NCI-H2107 treated with DMSO at 0.1 percent for 48 hours (cell line): ENCODE measurements at regions not wholly inside any gene's neighbourhood (a gene's known extent, or its start where the extent isn't known, plus 50 kb on each side); places are given as distances from the start of the nearest gene placed in this dataset.

Experiments used
- DNase-seq: peaks from one replicate; lab custom pipeline; 2025; ENCODE audit not compliant: unreplicated experiment; lab: John Stamatoyannopoulos, UW

GRCh38 chr11:133723056-133723455, 122.3 kb downstream of the SPATA19 start:
- peak; percentile 5 for DNase-seq

- no peak for DNase-seq
Observed at GRCh38 chr11:133720951-133721350, 124.4 kb downstream of the SPATA19 start.

- DNase-seq: no peak
Observed at GRCh38 chr11:133719532-133720235, 125.6 kb downstream of the SPATA19 start.

GRCh38 chr11:133718831-133719230, 126.5 kb downstream of the SPATA19 start:
- DNase-seq: no peak

GRCh38 chr11:133718238-133718637, 127.1 kb downstream of the SPATA19 start:
- DNase-seq: no peak

- DNase-seq: no peak
Observed at GRCh38 chr11:133716602-133717001, 128.7 kb downstream of the SPATA19 start.

GRCh38 chr11:133715602-133716001, 129.7 kb downstream of the SPATA19 start:
- DNase-seq: no peak

- DNase-seq: no peak
Observed at GRCh38 chr11:133714471-133715375, 130.6 kb downstream of the SPATA19 start.

- DNase-seq: no peak
Observed at GRCh38 chr11:133713844-133714243, 131.5 kb downstream of the SPATA19 start.

GRCh38 chr11:133713406-133713805, 131.9 kb downstream of the SPATA19 start:
- no peak for DNase-seq

- no peak for DNase-seq
Observed at GRCh38 chr11:133712051-133712560, 133.2 kb downstream of the SPATA19 start.

- no peak for DNase-seq
Observed at GRCh38 chr11:133711545-133711944, 133.8 kb downstream of the SPATA19 start.

GRCh38 chr11:133710681-133711240, 134.6 kb downstream of the SPATA19 start:
- no peak for DNase-seq

GRCh38 chr11:133710241-133710640, 135.1 kb downstream of the SPATA19 start:
- DNase-seq: no peak

GRCh38 chr11:133708547-133709051, 136.7 kb downstream of the SPATA19 start:
- DNase-seq: no peak

- no peak for DNase-seq
Observed at GRCh38 chr11:133706925-133707794, 138.2 kb downstream of the SPATA19 start.

- no peak for DNase-seq
Observed at GRCh38 chr11:133705873-133706272, 139.4 kb downstream of the SPATA19 start.

GRCh38 chr11:133705074-133705648, 140.2 kb downstream of the SPATA19 start:
- DNase-seq: no peak

- DNase-seq: no peak
Observed at GRCh38 chr11:133699071-133699470, 146.2 kb downstream of the SPATA19 start.

GRCh38 chr11:133698654-133699053, 146.7 kb downstream of the SPATA19 start:
- no peak for DNase-seq
